Left forelimb (tissue), 1 donor: ENCODE measurements at regions not wholly inside any gene's neighbourhood (a gene's known extent, or its start where the extent isn't known, plus 50 kb on each side); places are given as distances from the start of the nearest gene placed in this dataset.
"Not testable (repeated sequence)": the region's sequence is repeated elsewhere in the genome, so short reads cannot be mapped to it uniquely, and the experiment has no call there.

ENCODE experiments used
- DNase-seq: peaks from one replicate; pipeline ENCODE4 v3.0.0-alpha.2; 2018; ENCODE audit warnings: low spot score

GRCh38 chr7:130789436-130789835 is 55.4 kb upstream of the KLF14 start:
- no peak for DNase-seq

GRCh38 chr7:130791746-130792145 is 57.7 kb upstream of the KLF14 start:
- DNase-seq, result no peak

GRCh38 chr7:130793855-130794618 is 60.0 kb upstream of the KLF14 start:
- no peak for DNase-seq

GRCh38 chr7:130794619-130794922 is 60.6 kb upstream of the KLF14 start:
- DNase-seq, result no peak

GRCh38 chr7:130796425-130796824 is 62.4 kb upstream of the KLF14 start:
- not testable (repeated sequence) for DNase-seq

- no peak for DNase-seq
These were observed 69.1 kb upstream of the KLF14 start for GRCh38 chr7:130803127-130803526.

- no peak for DNase-seq
These were observed 70.2 kb upstream of the KLF14 start for GRCh38 chr7:130804220-130804619.

GRCh38 chr7:130812819-130813218 is 78.8 kb upstream of the KLF14 start:
- DNase-seq, result not testable (repeated sequence)

- no peak for DNase-seq
These were observed 80.8 kb upstream of the KLF14 start for GRCh38 chr7:130814778-130815335.

GRCh38 chr7:130818056-130818455 is 84.0 kb upstream of the KLF14 start:
- no peak for DNase-seq

GRCh38 chr7:130821864-130822263 is 87.9 kb upstream of the KLF14 start:
- DNase-seq, result no peak

GRCh38 chr7:130822642-130823041 is 88.6 kb upstream of the KLF14 start:
- no peak for DNase-seq

GRCh38 chr7:130823060-130823459 is 89.1 kb upstream of the KLF14 start:
- no peak for DNase-seq

GRCh38 chr7:130825819-130826218 is 91.8 kb upstream of the KLF14 start:
- DNase-seq, result no peak

- no peak for DNase-seq
These were observed 95.4 kb upstream of the KLF14 start for GRCh38 chr7:130829415-130829814.

- no peak for DNase-seq
These were observed 97.3 kb upstream of the KLF14 start for GRCh38 chr7:130831322-130831721.

- DNase-seq, result no peak
These were observed 97.9 kb upstream of the KLF14 start for GRCh38 chr7:130831817-130832481.

- DNase-seq, result no peak
These were observed 104.7 kb upstream of the KLF14 start for GRCh38 chr7:130838738-130839137.

GRCh38 chr7:130840599-130840998 is 106.6 kb upstream of the KLF14 start:
- DNase-seq, result no peak

GRCh38 chr7:130841416-130841815 is 107.4 kb upstream of the KLF14 start:
- no peak for DNase-seq

- no peak for DNase-seq
These were observed 109.7 kb upstream of the KLF14 start for GRCh38 chr7:130843703-130844102.

- no peak for DNase-seq
These were observed 111.0 kb upstream of the KLF14 start for GRCh38 chr7:130844811-130845580.

- no peak for DNase-seq
These were observed 111.6 kb upstream of the KLF14 start for GRCh38 chr7:130845581-130846085.
